ENCODE measurements at regions not wholly inside any gene's neighbourhood (a gene's known extent, or its start where the extent isn't known, plus 50 kb on each side); places are given as distances from the start of the nearest gene placed in this dataset.

GRCh38 chrX:97841544-97842179 is 958.0 kb downstream of the RPA4 start:
- no peaks in the 10 kb centered on the region for H3K79me1 ChIP-seq (ENCODE audit: low read depth, low read length)
- no peaks in the 10 kb centered on the region for H3K36me3 ChIP-seq (ENCODE audit: control insufficient read depth in 2 of 4, insufficient read depth in 4 of 4, low read length in 3 of 4)
- 95% methylated on average over 11 of the region's 39 CpGs; no CpG with 5 or more reads in 1 of the 2 experiments for WGBS, 2 experiments (ENCODE audit: extremely low coverage in 1 of 2, insufficient coverage in 1 of 2, insufficient read length in 1 of 2, insufficient replicate concordance in 2 of 2, low coverage in 1 of 2, low lambda C conversion rate in 2 of 2, missing lambda C conversion rate in 1 of 2)
- H4K8ac ChIP-seq (ENCODE audit: extremely low read depth, insufficient read depth, low read length), result no peak overlapping the region
- H3K4ac ChIP-seq (replicated peaks; ENCODE audit: insufficient read length, low read depth, low read length), result no peak overlapping the region
- peaks cover 5 to 32% of the 10 kb centered on the region in 2 experiments; a peak in 2 of 4 replicates for H3K9me3 ChIP-seq (ENCODE audit: insufficient read depth in 2 of 2, low read depth in 1 of 2, low read length in 1 of 2)
- H3K23me2 ChIP-seq (ENCODE audit: low read depth, low read length), result no peaks in the 10 kb centered on the region
- H3K4me2 ChIP-seq (ENCODE audit: insufficient read depth in 1 of 2, low read depth in 2 of 2, low read length in 2 of 2), result no peak overlapping the region
- no peak overlapping the region for H2BK15ac ChIP-seq (ENCODE audit: low read length)
- H3K56ac ChIP-seq (replicated peaks; ENCODE audit: insufficient read length, low read depth, low read length), result no peak overlapping the region
- H4K91ac ChIP-seq (replicated peaks; ENCODE audit: insufficient read length, low read length), result no peak overlapping the region
- no peak overlapping the region for H3K9ac ChIP-seq (replicated peaks in 1 of 4; ENCODE audit: extremely low read depth in 1 of 4, low read depth in 3 of 4, low read length in 3 of 4)
- H3K14ac ChIP-seq (ENCODE audit: insufficient read length), result no peak overlapping the region
- no peak overlapping the region for H4K5ac ChIP-seq (ENCODE audit: insufficient read length, low read depth, low read length)
- H2AFZ ChIP-seq (ENCODE audit: low read length), result no peak overlapping the region
- H3K27ac ChIP-seq (ENCODE audit: low read depth, low read length), result no peak overlapping the region
- no peak overlapping the region for H3K18ac ChIP-seq (ENCODE audit: extremely low read depth, low read length)
- ChIA-PET POLR2A (ENCODE audit: partially characterized antibody) (no interaction called here), CTCF (ENCODE audit: partially characterized antibody) (no interaction called here)
- H3K23ac ChIP-seq (ENCODE audit: insufficient read length), result no peak overlapping the region
- H3K4me3 ChIP-seq (ENCODE audit: extremely low read depth in 1 of 4, insufficient read depth in 2 of 4, low read depth in 3 of 4, low read length in 4 of 4), result no peak overlapping the region
- H2BK12ac ChIP-seq (ENCODE audit: low read depth, low read length), result no peak overlapping the region
- H2BK5ac ChIP-seq (ENCODE audit: low read depth, low read length), result no peak overlapping the region
- no peaks in the 10 kb centered on the region for H4K20me1 ChIP-seq (replicated peaks in 1 of 2; ENCODE audit: control insufficient read depth in 1 of 2, insufficient read depth in 2 of 2, low read length in 2 of 2)
- no peaks in the 10 kb centered on the region for H3K79me2 ChIP-seq (ENCODE audit: control insufficient read depth in 1 of 2, insufficient read depth in 2 of 2, low read length in 2 of 2)
- TF ChIP-seq KDM4A (IDR thresholded peaks at IDR 0.05; ENCODE audit: low read depth, low read length, severe bottlenecking), result no peak
- TF ChIP-seq SP4 (IDR thresholded peaks at IDR 0.05; ENCODE audit: low read length), result no peak
- no peak for TF ChIP-seq EZH2 (IDR thresholded peaks at IDR 0.05; ENCODE audit: low read depth, low read length, severe bottlenecking)
- TF ChIP-seq ASH2L (IDR thresholded peaks at IDR 0.05; ENCODE audit: low read length), result no peak
- no peak for TF ChIP-seq SRF (IDR thresholded peaks at IDR 0.05; ENCODE audit: low read depth, low read length)
- TF ChIP-seq HDAC2 (IDR thresholded peaks at IDR 0.05; ENCODE audit: borderline replicate concordance in 1 of 2, low read depth in 2 of 2, low read length in 2 of 2), result no peak
- TF ChIP-seq HDAC6 (IDR thresholded peaks at IDR 0.05; ENCODE audit: low read depth, low read length), result no peak
- no peak for TF ChIP-seq CHD1 (IDR thresholded peaks at IDR 0.05; ENCODE audit: low read depth, low read length)
- TF ChIP-seq SIN3A (conservative IDR thresholded peaks at IDR 0.05 in 1 of 2, IDR thresholded peaks at IDR 0.05 in 1 of 2; ENCODE audit: low read depth in 1 of 2, low read length in 2 of 2), result no peak
- no peak for TF ChIP-seq JUN (IDR thresholded peaks at IDR 0.05; ENCODE audit: low read depth, low read length)
- no peak overlapping the region for H2BK120ac ChIP-seq (replicated peaks; ENCODE audit: low read depth, low read length)
- FAIRE-seq (no peak), DNase-seq (ENCODE audit: low read depth in 1 of 2, low spot score in 2 of 2) (no peak)
- H3K4me1 ChIP-seq (replicated peaks in 1 of 4; ENCODE audit: control insufficient read depth in 3 of 4, insufficient read depth in 4 of 4, low read length in 3 of 4), result no peaks in the 10 kb centered on the region
- H3K27me3 ChIP-seq (replicated peaks in 1 of 4; ENCODE audit: control insufficient read depth in 3 of 4, extremely low read depth in 1 of 4, insufficient read depth in 3 of 4, low read length in 3 of 4), result no peaks in the 10 kb centered on the region
- H2AK5ac ChIP-seq (ENCODE audit: low read depth, low read length), result no peak overlapping the region
- no peak overlapping the region for H2BK20ac ChIP-seq (ENCODE audit: low read length)
